ENCODE measurements at regions not wholly inside any gene's neighbourhood (a gene's known extent, or its start where the extent isn't known, plus 50 kb on each side); places are given as distances from the start of the nearest gene placed in this dataset.

DNA sequence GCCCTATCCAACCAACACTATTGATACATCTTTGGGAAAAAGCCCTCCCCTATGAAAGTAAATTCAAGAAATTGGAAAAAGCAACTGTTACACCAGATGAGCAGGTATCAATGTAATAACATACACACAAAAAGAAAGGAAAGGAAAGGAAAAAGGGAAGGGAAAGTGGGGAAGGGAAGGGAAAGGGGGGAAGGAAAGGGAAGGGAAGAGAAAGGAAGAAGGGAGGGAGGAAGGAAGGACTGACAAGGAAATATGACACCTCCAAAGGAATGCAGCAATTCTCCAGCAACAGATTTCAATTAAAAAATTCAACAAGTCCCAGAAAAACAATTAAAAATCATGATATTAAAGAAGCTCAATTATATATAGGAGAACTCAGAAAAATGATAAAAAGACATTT lies 176.9 kb upstream of the OPRM1 start:
- TF ChIP-seq, protein P1, sequence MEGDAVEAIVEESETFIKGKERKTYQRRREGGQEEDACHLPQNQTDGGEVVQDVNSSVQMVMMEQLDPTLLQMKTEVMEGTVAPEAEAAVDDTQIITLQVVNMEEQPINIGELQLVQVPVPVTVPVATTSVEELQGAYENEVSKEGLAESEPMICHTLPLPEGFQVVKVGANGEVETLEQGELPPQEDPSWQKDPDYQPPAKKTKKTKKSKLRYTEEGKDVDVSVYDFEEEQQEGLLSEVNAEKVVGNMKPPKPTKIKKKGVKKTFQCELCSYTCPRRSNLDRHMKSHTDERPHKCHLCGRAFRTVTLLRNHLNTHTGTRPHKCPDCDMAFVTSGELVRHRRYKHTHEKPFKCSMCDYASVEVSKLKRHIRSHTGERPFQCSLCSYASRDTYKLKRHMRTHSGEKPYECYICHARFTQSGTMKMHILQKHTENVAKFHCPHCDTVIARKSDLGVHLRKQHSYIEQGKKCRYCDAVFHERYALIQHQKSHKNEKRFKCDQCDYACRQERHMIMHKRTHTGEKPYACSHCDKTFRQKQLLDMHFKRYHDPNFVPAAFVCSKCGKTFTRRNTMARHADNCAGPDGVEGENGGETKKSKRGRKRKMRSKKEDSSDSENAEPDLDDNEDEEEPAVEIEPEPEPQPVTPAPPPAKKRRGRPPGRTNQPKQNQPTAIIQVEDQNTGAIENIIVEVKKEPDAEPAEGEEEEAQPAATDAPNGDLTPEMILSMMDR (IDR thresholded peaks at IDR 0.05; ENCODE audit: control extremely low read depth in 1 of 3, insufficient read depth in 1 of 3, low read depth in 1 of 3, low read length in 3 of 3) = no peak
- no peak for TF ChIP-seq ASH2L (IDR thresholded peaks at IDR 0.05; ENCODE audit: low read length)
- TF ChIP-seq SP1 (IDR thresholded peaks at IDR 0.05; ENCODE audit: low read depth, low read length) = no peak
- no peak for TF ChIP-seq MAFK (IDR thresholded peaks at IDR 0.05; ENCODE audit: low read depth, low read length)
- TF ChIP-seq PHF8 (conservative IDR thresholded peaks at IDR 0.05; ENCODE audit: low read depth, low read length) = no peak
- TF ChIP-seq RXRA (IDR thresholded peaks at IDR 0.05; ENCODE audit: insufficient read depth, low read depth, low read length) = no peak
- TF ChIP-seq NRF1 (IDR thresholded peaks at IDR 0.05; ENCODE audit: low read depth, low read length) = no peak
- TF ChIP-seq, protein P2, sequence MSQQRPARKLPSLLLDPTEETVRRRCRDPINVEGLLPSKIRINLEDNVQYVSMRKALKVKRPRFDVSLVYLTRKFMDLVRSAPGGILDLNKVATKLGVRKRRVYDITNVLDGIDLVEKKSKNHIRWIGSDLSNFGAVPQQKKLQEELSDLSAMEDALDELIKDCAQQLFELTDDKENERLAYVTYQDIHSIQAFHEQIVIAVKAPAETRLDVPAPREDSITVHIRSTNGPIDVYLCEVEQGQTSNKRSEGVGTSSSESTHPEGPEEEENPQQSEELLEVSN (IDR thresholded peaks at IDR 0.05) = no peak
- no peak for TF ChIP-seq KDM1A (IDR thresholded peaks at IDR 0.05; ENCODE audit: borderline replicate concordance, low read length)
- no peak for TF ChIP-seq EP300 (IDR thresholded peaks at IDR 0.05; ENCODE audit: borderline replicate concordance in 1 of 2, low read depth in 2 of 2, low read length in 2 of 2)
- TF ChIP-seq TBP (IDR thresholded peaks at IDR 0.05; ENCODE audit: low read depth, low read length) = no peak
- TF ChIP-seq, protein P3, sequence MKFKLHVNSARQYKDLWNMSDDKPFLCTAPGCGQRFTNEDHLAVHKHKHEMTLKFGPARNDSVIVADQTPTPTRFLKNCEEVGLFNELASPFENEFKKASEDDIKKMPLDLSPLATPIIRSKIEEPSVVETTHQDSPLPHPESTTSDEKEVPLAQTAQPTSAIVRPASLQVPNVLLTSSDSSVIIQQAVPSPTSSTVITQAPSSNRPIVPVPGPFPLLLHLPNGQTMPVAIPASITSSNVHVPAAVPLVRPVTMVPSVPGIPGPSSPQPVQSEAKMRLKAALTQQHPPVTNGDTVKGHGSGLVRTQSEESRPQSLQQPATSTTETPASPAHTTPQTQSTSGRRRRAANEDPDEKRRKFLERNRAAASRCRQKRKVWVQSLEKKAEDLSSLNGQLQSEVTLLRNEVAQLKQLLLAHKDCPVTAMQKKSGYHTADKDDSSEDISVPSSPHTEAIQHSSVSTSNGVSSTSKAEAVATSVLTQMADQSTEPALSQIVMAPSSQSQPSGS (IDR thresholded peaks at IDR 0.05; ENCODE audit: low read length) = no peak
